OCI-LY7 (cell line): ENCODE measurements at regions not wholly inside any gene's neighbourhood (a gene's known extent, or its start where the extent isn't known, plus 50 kb on each side); places are given as distances from the start of the nearest gene placed in this dataset.

Experiments used
- BruUV-seq: library from RNA; stranded (reverse); fragments of 400-500 nt; replicated peaks from 2 replicates; lab custom pipeline; 2021; lab: Mats Ljungman, UMichigan
- CTCF ChIA-PET: fragments of 300-600 bp; sonication (Branson Sonifier 250); formaldehyde crosslinking; loops from one replicate; lab custom pipeline; 2022; ENCODE audit warnings: antibody characterized with exemption; ENCODE audit not compliant: unreplicated experiment; lab: Charles Lee
- POLR2A ChIA-PET: fragments of 300-600 bp; sonication (Branson Sonifier 250); formaldehyde crosslinking; loops from one replicate; lab custom pipeline; 2022; ENCODE audit warnings: antibody characterized with exemption; lab: Charles Lee
- DNase-seq: peaks from one replicate; pipeline ENCODE4 v3.0.0-alpha.2; 2015; ENCODE audit warnings: low spot score
- H2AFZ ChIP-seq: fragments of 200-600 bp; sonication (generic), shearing (Covaris generic); 2 replicates; pipeline ENCODE4 v1.6.1; 2014; ENCODE audit warnings: mild to moderate bottlenecking, antibody characterized with exemption, low read length, moderate library complexity
- H3K27ac ChIP-seq: fragments of 200-600 bp; sonication (generic); 2 replicates; pipeline ENCODE4 v1.5.1; 2014; ENCODE audit warnings: mixed run types, low read depth, mild to moderate bottlenecking, moderate library complexity, low read length, inconsistent platforms; ENCODE audit not compliant: poor library complexity, severe bottlenecking
- H3K36me3 ChIP-seq: fragments of 200-600 bp; sonication (generic); 2 replicates; pipeline ENCODE4 v1.6.1; 2014; ENCODE audit warnings: mild to moderate bottlenecking, antibody characterized with exemption, low read length, moderate library complexity, mixed read lengths; ENCODE audit not compliant: insufficient read depth
- H3K4me1 ChIP-seq: fragments of 200-600 bp; sonication (generic); 2 replicates; pipeline ENCODE4 v1.5.1; 2014; ENCODE audit warnings: mild to moderate bottlenecking, low read length; ENCODE audit not compliant: insufficient read depth, poor library complexity, severe bottlenecking
- H3K4me2 ChIP-seq: fragments of 200-600 bp; sonication (generic); 2 replicates; pipeline ENCODE4 v1.6.1; 2014; ENCODE audit warnings: mild to moderate bottlenecking, low read length
- H3K4me3 ChIP-seq: fragments of 200-600 bp; sonication (generic); 2 replicates; pipeline ENCODE4 v1.5.1; 2014; ENCODE audit warnings: mild to moderate bottlenecking, low read depth, low read length; ENCODE audit not compliant: poor library complexity, severe bottlenecking
- H3K79me2 ChIP-seq: fragments of 200-600 bp; sonication (generic); 2 replicates; pipeline ENCODE4 v1.6.1; 2016; ENCODE audit warnings: low read depth, mild to moderate bottlenecking, low read length, moderate library complexity, mixed read lengths; ENCODE audit not compliant: insufficient read depth
- H3K9me2 ChIP-seq: fragments of 200-600 bp; sonication (generic); 2 replicates; pipeline ENCODE4 v1.6.1; 2016; ENCODE audit warnings: mild to moderate bottlenecking, low read length, mixed read lengths; ENCODE audit not compliant: insufficient read depth
- H3K9me3 ChIP-seq: fragments of 200-600 bp; sonication (generic); 2 replicates; pipeline ENCODE4 v1.6.1; 2014; ENCODE audit warnings: mild to moderate bottlenecking, mixed run types, low read length, mixed read lengths
- H4K20me1 ChIP-seq: fragments of 200-600 bp; sonication (generic); 2 replicates; pipeline ENCODE4 v1.6.1; 2014; ENCODE audit warnings: mild to moderate bottlenecking, antibody characterized with exemption, low read length, moderate library complexity, mixed read lengths; ENCODE audit not compliant: insufficient read depth
- CTCF ChIP-seq: fragments of 200-600 bp; sonication (generic); conservative IDR thresholded peaks from 2 replicates; pipeline ENCODE4 v1.5.1; 2014; ENCODE audit warnings: mild to moderate bottlenecking, antibody characterized with exemption, low read length, moderate library complexity, mixed read lengths
- EZH2phosphoT487 ChIP-seq: fragments of 200-600 bp; sonication (generic); IDR thresholded peaks from 2 replicates; pipeline ENCODE4 v1.6.1; 2018; ENCODE audit warnings: low read depth, borderline replicate concordance, mild to moderate bottlenecking, mixed run types, antibody characterized with exemption, low read length, moderate library complexity, mixed read lengths
- intact Hi-C: fragments of 100-400 bp; cut with micrococcal nuclease; formaldehyde crosslinking; loops from one replicate; pipeline ENCODE4 v1.10.0; 2022; ENCODE audit not compliant: unreplicated experiment

GRCh38 chr10:8229153-8229552, 174.7 kb downstream of the GATA3 start:
- no peak for DNase-seq

GRCh38 chr10:8230902-8231301, 176.4 kb downstream of the GATA3 start:
- ChIA-PET CTCF (no interaction called here), POLR2A (no interaction called here)
- no peaks in the 10 kb centered on the region for H3K4me1 ChIP-seq
- H3K36me3 ChIP-seq, result no peaks in the 10 kb centered on the region
- BruUV-seq, result no TSS peak
- intact Hi-C loops, result no loop called here
- TF ChIP-seq EZH2phosphoT487 (no peak), CTCF (no peak)
- no peak overlapping the region for H3K27ac ChIP-seq
- H2AFZ ChIP-seq, result no peak overlapping the region
- no peak for DNase-seq
- H3K9me3 ChIP-seq, result no peaks in the 10 kb centered on the region
- no peak overlapping the region for H3K4me3 ChIP-seq
- H4K20me1 ChIP-seq, result no peaks in the 10 kb centered on the region
- no peaks in the 10 kb centered on the region for H3K9me2 ChIP-seq
- no peaks in the 10 kb centered on the region for H3K79me2 ChIP-seq
- H3K4me2 ChIP-seq, result no peak overlapping the region

More at GRCh38 chr10:8229153-8229552, 174.7 kb downstream of the GATA3 start:
- Histone ChIP-seq H3K4me2 (no peak overlapping the region), H4K20me1 (no peaks in the 10 kb centered on the region), H3K36me3 (no peaks in the 10 kb centered on the region), H3K4me3 (no peak overlapping the region), H3K4me1 (no peaks in the 10 kb centered on the region), H3K79me2 (no peaks in the 10 kb centered on the region), H3K9me2 (no peaks in the 10 kb centered on the region), H3K27ac (no peak overlapping the region), H2AFZ (no peak overlapping the region), H3K9me3 (no peaks in the 10 kb centered on the region)
- intact Hi-C loops, result no loop called here
- no peak for TF ChIP-seq CTCF
- TF ChIP-seq EZH2phosphoT487, result no peak
- ChIA-PET POLR2A (no interaction called here), CTCF (no interaction called here)
- BruUV-seq, result no TSS peak

DNA sequence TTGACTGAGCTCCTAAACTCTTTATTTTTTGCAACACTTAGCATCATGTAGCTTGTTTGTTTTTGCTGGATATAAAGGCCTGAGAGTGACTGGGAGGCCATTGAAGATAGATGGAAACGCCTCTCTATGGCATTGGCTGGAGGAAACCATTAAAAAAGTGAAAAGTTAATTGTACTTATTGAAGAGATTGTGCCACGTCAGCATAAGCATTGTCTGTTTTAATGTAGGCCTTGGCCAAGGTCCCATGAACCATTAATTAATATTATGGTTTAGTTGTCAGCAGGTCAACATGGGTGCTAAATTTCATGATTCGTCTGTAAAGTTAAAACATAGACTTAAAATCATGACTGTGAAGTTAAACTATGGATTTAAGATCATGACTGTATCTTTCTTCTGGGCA, 178.6 kb downstream of the GATA3 start:
- ChIA-PET CTCF (no interaction called here), POLR2A (no interaction called here)
- H3K4me1 ChIP-seq, result no peaks in the 10 kb centered on the region
- H4K20me1 ChIP-seq, result no peaks in the 10 kb centered on the region
- intact Hi-C loops, result no loop called here
- no peaks in the 10 kb centered on the region for H3K36me3 ChIP-seq
- no peaks in the 10 kb centered on the region for H3K9me3 ChIP-seq
- BruUV-seq, result no TSS peak
- H2AFZ ChIP-seq, result no peak overlapping the region
- DNase-seq, result no peak
- H3K4me3 ChIP-seq, result no peak overlapping the region
- no peaks in the 10 kb centered on the region for H3K9me2 ChIP-seq
- no peak overlapping the region for H3K4me2 ChIP-seq
- no peak overlapping the region for H3K27ac ChIP-seq
- TF ChIP-seq CTCF (no peak), EZH2phosphoT487 (no peak)
- no peaks in the 10 kb centered on the region for H3K79me2 ChIP-seq
